DND-41 (cell line): ENCODE measurements at regions not wholly inside any gene's neighbourhood (a gene's known extent, or its start where the extent isn't known, plus 50 kb on each side); places are given as distances from the start of the nearest gene placed in this dataset.

Source experiments
- ATAC-seq: fragments of 200-7000 bp; cut with Tn5 transposase; 3 replicates; pipeline ENCODE4 v1.9.1; 2021; ENCODE audit warnings: low read depth; ENCODE audit not compliant: insufficient read depth
- DNase-seq: peaks from one replicate; pipeline ENCODE4 v3.0.0-alpha.2; 2020
- H2AFZ ChIP-seq: 2 replicates; pipeline ENCODE4 v1.6.0; 2012; ENCODE audit warnings: low read depth, low read length
- H3K27ac ChIP-seq: 2 replicates; pipeline ENCODE4 v1.5.1; 2012; ENCODE audit warnings: low read length, inconsistent platforms
- H3K27me3 ChIP-seq: fragments of 200-600 bp; sonication (generic); 2 replicates; pipeline ENCODE4 v1.6.0; 2012; ENCODE audit warnings: low read length, mild to moderate bottlenecking, inconsistent platforms; ENCODE audit not compliant: insufficient read depth, poor library complexity
- H3K36me3 ChIP-seq: 2 replicates; pipeline ENCODE4 v1.5.1; 2012; ENCODE audit warnings: low read length, inconsistent platforms; ENCODE audit not compliant: insufficient read depth
- H3K4me1 ChIP-seq: 2 replicates; pipeline ENCODE4 v1.5.1; 2012; ENCODE audit warnings: mild to moderate bottlenecking, low read length; ENCODE audit not compliant: insufficient read depth
- H3K4me2 ChIP-seq: 2 replicates; pipeline ENCODE4 v1.6.0; 2012; ENCODE audit warnings: mild to moderate bottlenecking, moderate library complexity, low read length, inconsistent platforms; ENCODE audit not compliant: insufficient read depth
- H3K4me3 ChIP-seq, 2 experiments: fragments of 200-600 bp in 1 of 2; shearing (Covaris generic) in 1 of 2; 2 replicates each; pipeline ENCODE4 v1.5.1; 2012 to 2016; ENCODE audit warnings: inconsistent platforms in 2 of 2, low read length in 2 of 2, mild to moderate bottlenecking in 2 of 2, low read depth in 1 of 2, moderate library complexity in 1 of 2
- H3K79me2 ChIP-seq: 2 replicates; pipeline ENCODE4 v1.6.0; 2012; ENCODE audit warnings: low read length, inconsistent platforms; ENCODE audit not compliant: insufficient read depth
- H3K9ac ChIP-seq: 2 replicates; pipeline ENCODE4 v1.6.0; 2012; ENCODE audit warnings: low read depth, mild to moderate bottlenecking, inconsistent platforms, low read length, moderate library complexity
- H3K9me3 ChIP-seq: 2 replicates; pipeline ENCODE4 v1.5.1; 2012; ENCODE audit warnings: low read length, moderate library complexity, mild to moderate bottlenecking, inconsistent platforms; ENCODE audit not compliant: insufficient read depth, severe bottlenecking
- H4K20me1 ChIP-seq: 2 replicates; pipeline ENCODE4 v1.6.0; 2012; ENCODE audit warnings: low read length; ENCODE audit not compliant: insufficient read depth
- EZH2 ChIP-seq: IDR thresholded peaks from 3 replicates; pipeline ENCODE4 v1.6.1; 2012; ENCODE audit warnings: borderline replicate concordance, low read depth, mild to moderate bottlenecking, moderate library complexity, low read length, inconsistent platforms; ENCODE audit not compliant: severe bottlenecking
- TF ChIP-seq, protein P1 (sequence below): IDR thresholded peaks from 2 replicates; pipeline ENCODE4 v1.5.1; 2012; ENCODE audit warnings: borderline replicate concordance, low read length, moderate library complexity, mild to moderate bottlenecking; ENCODE audit not compliant: poor library complexity, severe bottlenecking; ENCODE audit errors: extremely low read depth

DNA sequence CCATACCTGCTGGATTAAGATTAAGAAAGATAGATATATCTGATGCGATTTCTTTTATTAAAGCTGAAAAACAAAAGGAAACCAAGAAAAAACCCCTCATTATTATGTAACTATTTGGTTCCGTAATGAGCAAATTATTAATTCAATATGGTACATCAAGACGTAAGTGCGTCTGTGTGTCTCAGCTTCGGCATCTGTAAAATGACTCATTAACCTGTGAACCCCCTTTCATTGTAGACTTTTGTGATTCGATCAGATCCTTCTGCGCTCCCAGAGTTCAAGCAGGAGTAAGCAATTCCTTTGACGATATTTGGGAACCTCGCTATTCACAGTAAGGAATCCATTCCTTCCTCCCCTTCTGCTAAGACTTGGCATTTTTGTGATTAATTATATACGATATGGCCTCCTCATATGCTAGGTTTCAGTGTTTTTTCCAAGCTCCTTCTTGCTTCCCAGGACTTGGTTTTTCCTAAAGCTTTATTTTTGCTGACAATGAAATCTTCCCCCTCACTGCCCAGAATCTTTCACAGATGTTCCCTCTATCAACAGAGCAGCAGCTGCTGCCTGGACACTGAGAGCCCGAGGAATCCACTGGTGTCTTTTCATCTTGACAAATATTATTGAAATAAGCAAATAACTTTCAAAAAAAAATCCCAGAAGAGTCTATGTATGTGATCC is 171.7 kb upstream of the CELF2 start:
- Histone ChIP-seq H3K27me3 (peaks cover 10% of the 10 kb centered on the region), H3K9ac (no peak overlapping the region), H2AFZ (no peak overlapping the region), H3K4me1 (no peaks in the 10 kb centered on the region), H3K79me2 (no peaks in the 10 kb centered on the region), H3K4me3 (no peak overlapping the region), H3K9me3 (no peaks in the 10 kb centered on the region), H4K20me1 (no peaks in the 10 kb centered on the region), H3K4me2 (no peak overlapping the region), H3K36me3 (no peaks in the 10 kb centered on the region), H3K27ac (no peak overlapping the region)
- TF ChIP-seq, protein P1, sequence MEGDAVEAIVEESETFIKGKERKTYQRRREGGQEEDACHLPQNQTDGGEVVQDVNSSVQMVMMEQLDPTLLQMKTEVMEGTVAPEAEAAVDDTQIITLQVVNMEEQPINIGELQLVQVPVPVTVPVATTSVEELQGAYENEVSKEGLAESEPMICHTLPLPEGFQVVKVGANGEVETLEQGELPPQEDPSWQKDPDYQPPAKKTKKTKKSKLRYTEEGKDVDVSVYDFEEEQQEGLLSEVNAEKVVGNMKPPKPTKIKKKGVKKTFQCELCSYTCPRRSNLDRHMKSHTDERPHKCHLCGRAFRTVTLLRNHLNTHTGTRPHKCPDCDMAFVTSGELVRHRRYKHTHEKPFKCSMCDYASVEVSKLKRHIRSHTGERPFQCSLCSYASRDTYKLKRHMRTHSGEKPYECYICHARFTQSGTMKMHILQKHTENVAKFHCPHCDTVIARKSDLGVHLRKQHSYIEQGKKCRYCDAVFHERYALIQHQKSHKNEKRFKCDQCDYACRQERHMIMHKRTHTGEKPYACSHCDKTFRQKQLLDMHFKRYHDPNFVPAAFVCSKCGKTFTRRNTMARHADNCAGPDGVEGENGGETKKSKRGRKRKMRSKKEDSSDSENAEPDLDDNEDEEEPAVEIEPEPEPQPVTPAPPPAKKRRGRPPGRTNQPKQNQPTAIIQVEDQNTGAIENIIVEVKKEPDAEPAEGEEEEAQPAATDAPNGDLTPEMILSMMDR, result no peak
- no peak for TF ChIP-seq EZH2
- no peak for DNase-seq
- ATAC-seq, result no peak

- ATAC-seq (no peak), DNase-seq (no peak)
- Histone ChIP-seq H4K20me1 (no peaks in the 10 kb centered on the region), H3K4me3 (no peak overlapping the region), H3K79me2 (no peaks in the 10 kb centered on the region), H3K4me2 (no peak overlapping the region), H3K9me3 (no peaks in the 10 kb centered on the region), H3K27ac (no peak overlapping the region), H3K9ac (no peak overlapping the region), H3K36me3 (no peaks in the 10 kb centered on the region), H3K27me3 (peaks cover 10% of the 10 kb centered on the region), H2AFZ (no peak overlapping the region), H3K4me1 (no peaks in the 10 kb centered on the region)
- TF ChIP-seq, protein P1, result no peak
- no peak for TF ChIP-seq EZH2
Measured at GRCh38 chr10:10846504-10846900, 171.2 kb upstream of the CELF2 start.

GRCh38 chr10:10847387-10847786 is 170.3 kb upstream of the CELF2 start:
- Histone ChIP-seq H3K9ac (no peak overlapping the region), H3K4me2 (no peak overlapping the region), H2AFZ (no peak overlapping the region), H3K27me3 (peaks cover 10% of the 10 kb centered on the region), H3K4me3 (no peak overlapping the region), H3K27ac (no peak overlapping the region), H3K9me3 (no peaks in the 10 kb centered on the region), H3K36me3 (no peaks in the 10 kb centered on the region), H3K79me2 (no peaks in the 10 kb centered on the region), H3K4me1 (no peaks in the 10 kb centered on the region), H4K20me1 (no peaks in the 10 kb centered on the region)
- no peak for TF ChIP-seq EZH2
- TF ChIP-seq, protein P1, result no peak
- ATAC-seq (no peak), DNase-seq (no peak)
